Tibial nerve (tissue), 4 donors: ENCODE measurements at regions not wholly inside any gene's neighbourhood (a gene's known extent, or its start where the extent isn't known, plus 50 kb on each side); places are given as distances from the start of the nearest gene placed in this dataset.

Experiments
- CTCF ChIP-seq, 5 experiments: fragments of 200-600 bp in 3 of 5; fragments of 450-650 bp in 2 of 5; sonication (generic) in 3 of 5; IDR thresholded peaks; one replicate each; pipeline ENCODE4 v1.5.1; 2016 to 2019; ENCODE audit warnings: antibody characterized with exemption in 5 of 5, mild to moderate bottlenecking in 3 of 5, moderate library complexity in 2 of 5
- EP300 ChIP-seq, 2 donors: sonication (generic); formaldehyde crosslinking; IDR thresholded peaks; one replicate each; pipeline ENCODE4 v1.6.1; 2017; ENCODE audit warnings: antibody characterized with exemption in 2 of 2, mild to moderate bottlenecking in 1 of 2
- POLR2A ChIP-seq, 2 donors: fragments of 450-650 bp; IDR thresholded peaks; one replicate each; pipeline ENCODE4 v1.6.1; 2017; ENCODE audit warnings: antibody characterized with exemption in 2 of 2, mild to moderate bottlenecking in 2 of 2, moderate library complexity in 2 of 2

GRCh38 chr10:21368728-21369425 is 156.6 kb downstream of the SKIDA1 start:
- TF ChIP-seq CTCF (IDR thresholded peaks at IDR 0.05) (no peak), POLR2A (IDR thresholded peaks at IDR 0.05) (no peak), EP300 (IDR thresholded peaks at IDR 0.05) (no peak)
